ENCODE measurements at regions not wholly inside any gene's neighbourhood (a gene's known extent, or its start where the extent isn't known, plus 50 kb on each side); places are given as distances from the start of the nearest gene placed in this dataset.

- TF ChIP-seq, protein P1, sequence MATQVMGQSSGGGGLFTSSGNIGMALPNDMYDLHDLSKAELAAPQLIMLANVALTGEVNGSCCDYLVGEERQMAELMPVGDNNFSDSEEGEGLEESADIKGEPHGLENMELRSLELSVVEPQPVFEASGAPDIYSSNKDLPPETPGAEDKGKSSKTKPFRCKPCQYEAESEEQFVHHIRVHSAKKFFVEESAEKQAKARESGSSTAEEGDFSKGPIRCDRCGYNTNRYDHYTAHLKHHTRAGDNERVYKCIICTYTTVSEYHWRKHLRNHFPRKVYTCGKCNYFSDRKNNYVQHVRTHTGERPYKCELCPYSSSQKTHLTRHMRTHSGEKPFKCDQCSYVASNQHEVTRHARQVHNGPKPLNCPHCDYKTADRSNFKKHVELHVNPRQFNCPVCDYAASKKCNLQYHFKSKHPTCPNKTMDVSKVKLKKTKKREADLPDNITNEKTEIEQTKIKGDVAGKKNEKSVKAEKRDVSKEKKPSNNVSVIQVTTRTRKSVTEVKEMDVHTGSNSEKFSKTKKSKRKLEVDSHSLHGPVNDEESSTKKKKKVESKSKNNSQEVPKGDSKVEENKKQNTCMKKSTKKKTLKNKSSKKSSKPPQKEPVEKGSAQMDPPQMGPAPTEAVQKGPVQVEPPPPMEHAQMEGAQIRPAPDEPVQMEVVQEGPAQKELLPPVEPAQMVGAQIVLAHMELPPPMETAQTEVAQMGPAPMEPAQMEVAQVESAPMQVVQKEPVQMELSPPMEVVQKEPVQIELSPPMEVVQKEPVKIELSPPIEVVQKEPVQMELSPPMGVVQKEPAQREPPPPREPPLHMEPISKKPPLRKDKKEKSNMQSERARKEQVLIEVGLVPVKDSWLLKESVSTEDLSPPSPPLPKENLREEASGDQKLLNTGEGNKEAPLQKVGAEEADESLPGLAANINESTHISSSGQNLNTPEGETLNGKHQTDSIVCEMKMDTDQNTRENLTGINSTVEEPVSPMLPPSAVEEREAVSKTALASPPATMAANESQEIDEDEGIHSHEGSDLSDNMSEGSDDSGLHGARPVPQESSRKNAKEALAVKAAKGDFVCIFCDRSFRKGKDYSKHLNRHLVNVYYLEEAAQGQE (IDR thresholded peaks at IDR 0.05): no peak
- TF ChIP-seq, protein P2, sequence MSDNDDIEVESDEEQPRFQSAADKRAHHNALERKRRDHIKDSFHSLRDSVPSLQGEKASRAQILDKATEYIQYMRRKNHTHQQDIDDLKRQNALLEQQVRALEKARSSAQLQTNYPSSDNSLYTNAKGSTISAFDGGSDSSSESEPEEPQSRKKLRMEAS (IDR thresholded peaks at IDR 0.05): no peak
These were observed 146.4 kb upstream of the GALNT2 start for GRCh38 chr1:229920683-229921082.

All from liver (tissue), 1 donor.